HEK293 (cell line): ENCODE measurements at regions not wholly inside any gene's neighbourhood (a gene's known extent, or its start where the extent isn't known, plus 50 kb on each side); places are given as distances from the start of the nearest gene placed in this dataset.

ENCODE experiments used
- AEBP2 ChIP-seq: fragments of 450-650 bp; formaldehyde crosslinking; IDR thresholded peaks from 2 replicates; pipeline ENCODE4 v1.5.1; 2016; ENCODE audit warnings: missing biosample characterization, missing genetic modification characterization, borderline replicate concordance
- BCL11A ChIP-seq: fragments of 450-650 bp; formaldehyde crosslinking; IDR thresholded peaks from 2 replicates; pipeline ENCODE4 v1.5.1; 2016; ENCODE audit warnings: low read depth, missing biosample characterization, missing genetic modification characterization
- EGR2 ChIP-seq: fragments of 450-650 bp; formaldehyde crosslinking; IDR thresholded peaks from 2 replicates; pipeline ENCODE4 v1.5.1; 2016; ENCODE audit warnings: low read depth, missing biosample characterization, missing genetic modification characterization
- FEZF1 ChIP-seq: fragments of 450-650 bp; formaldehyde crosslinking; IDR thresholded peaks from 2 replicates; pipeline ENCODE4 v1.5.1; 2016; ENCODE audit warnings: missing biosample characterization, missing genetic modification characterization
- GLI2 ChIP-seq: fragments of 450-650 bp; formaldehyde crosslinking; IDR thresholded peaks from 2 replicates; pipeline ENCODE4; 2017; ENCODE audit warnings: missing biosample characterization, missing genetic modification characterization, low read depth, borderline replicate concordance
- GLIS1 ChIP-seq: fragments of 450-650 bp; formaldehyde crosslinking; IDR thresholded peaks from 2 replicates; pipeline ENCODE4 v1.5.1; 2016; ENCODE audit warnings: missing biosample characterization, missing genetic modification characterization
- HOXD13 ChIP-seq: sonication (generic); formaldehyde crosslinking; IDR thresholded peaks from 2 replicates; pipeline ENCODE4 v1.8.0; 2022; ENCODE audit warnings: missing genetic modification reagents, borderline replicate concordance
- KLF16 ChIP-seq: fragments of 450-650 bp; formaldehyde crosslinking; IDR thresholded peaks from 2 replicates; pipeline ENCODE4 v1.5.1; 2017; ENCODE audit warnings: missing biosample characterization, missing genetic modification characterization
- PRDM1 ChIP-seq: fragments of 450-650 bp; formaldehyde crosslinking; IDR thresholded peaks from 2 replicates; pipeline ENCODE4; 2016; ENCODE audit warnings: missing biosample characterization, missing genetic modification characterization
- PRDM4 ChIP-seq: fragments of 450-650 bp; formaldehyde crosslinking; IDR thresholded peaks from 2 replicates; pipeline ENCODE4 v1.5.1; 2017; ENCODE audit warnings: missing biosample characterization, missing genetic modification characterization
- SCRT2 ChIP-seq: fragments of 450-650 bp; formaldehyde crosslinking; IDR thresholded peaks from 2 replicates; pipeline ENCODE4 v1.5.1; 2016; ENCODE audit warnings: missing biosample characterization, missing genetic modification characterization
- SP2 ChIP-seq: fragments of 450-650 bp; formaldehyde crosslinking; IDR thresholded peaks from 2 replicates; pipeline ENCODE4 v1.5.1; 2016; ENCODE audit warnings: missing biosample characterization, missing genetic modification characterization
- SP7 ChIP-seq: fragments of 450-650 bp; formaldehyde crosslinking; IDR thresholded peaks from 2 replicates; pipeline ENCODE4 v1.5.1; 2016; ENCODE audit warnings: missing biosample characterization, missing genetic modification characterization
- WT1 ChIP-seq: fragments of 450-650 bp; formaldehyde crosslinking; IDR thresholded peaks from 2 replicates; pipeline ENCODE4 v1.5.1; 2016; ENCODE audit warnings: missing biosample characterization, missing genetic modification characterization
- ZFP41 ChIP-seq: fragments of 450-650 bp; formaldehyde crosslinking; IDR thresholded peaks from 2 replicates; pipeline ENCODE4 v1.5.1; 2016; ENCODE audit warnings: missing biosample characterization, missing genetic modification characterization, borderline replicate concordance
- ZNF16 ChIP-seq: fragments of 450-650 bp; formaldehyde crosslinking; IDR thresholded peaks from 2 replicates; pipeline ENCODE4 v1.5.1; 2016; ENCODE audit warnings: low read depth, missing biosample characterization, missing genetic modification characterization
- ZNF19 ChIP-seq: fragments of 450-650 bp; formaldehyde crosslinking; IDR thresholded peaks from 2 replicates; pipeline ENCODE4; 2016; ENCODE audit warnings: missing biosample characterization, missing genetic modification characterization, low read depth
- ZNF24 ChIP-seq: fragments of 450-650 bp; formaldehyde crosslinking; IDR thresholded peaks from 2 replicates; pipeline ENCODE4 v1.5.1; 2016; ENCODE audit warnings: missing biosample characterization, missing genetic modification characterization
- ZNF302 ChIP-seq: fragments of 450-650 bp; formaldehyde crosslinking; IDR thresholded peaks from 2 replicates; pipeline ENCODE4 v1.5.1; 2016; ENCODE audit warnings: missing biosample characterization, missing genetic modification characterization, low read depth
- ZNF341 ChIP-seq: fragments of 450-650 bp; formaldehyde crosslinking; IDR thresholded peaks from 2 replicates; pipeline ENCODE4; 2016; ENCODE audit warnings: low read depth, missing biosample characterization, missing genetic modification characterization
- ZNF354C ChIP-seq: fragments of 450-650 bp; formaldehyde crosslinking; IDR thresholded peaks from 2 replicates; pipeline ENCODE4 v1.5.1; 2016; ENCODE audit warnings: missing biosample characterization, missing genetic modification characterization, low read depth, borderline replicate concordance
- ZNF394 ChIP-seq: fragments of 450-650 bp; formaldehyde crosslinking; IDR thresholded peaks from 2 replicates; pipeline ENCODE4 v1.5.1; 2016; ENCODE audit warnings: missing biosample characterization, missing genetic modification characterization, mild to moderate bottlenecking, moderate library complexity, borderline replicate concordance
- ZNF404 ChIP-seq: fragments of 450-650 bp; formaldehyde crosslinking; IDR thresholded peaks from 2 replicates; pipeline ENCODE4 v1.5.1; 2017; ENCODE audit warnings: missing biosample characterization, missing genetic modification characterization
- ZNF529 ChIP-seq: fragments of 450-650 bp; formaldehyde crosslinking; IDR thresholded peaks from 2 replicates; pipeline ENCODE4 v1.5.1; 2017; ENCODE audit warnings: missing genetic modification characterization, missing biosample characterization; ENCODE audit not compliant: insufficient replicate concordance
- ZNF530 ChIP-seq: fragments of 450-650 bp; formaldehyde crosslinking; IDR thresholded peaks from 2 replicates; pipeline ENCODE4 v1.5.1; 2016; ENCODE audit warnings: low read depth, missing biosample characterization, missing genetic modification characterization
- ZNF626 ChIP-seq: fragments of 450-650 bp; sonication (Bioruptor Pico); formaldehyde crosslinking; IDR thresholded peaks from 2 replicates; pipeline ENCODE4 v1.5.1; 2018; ENCODE audit warnings: missing biosample characterization, missing genetic modification characterization, inconsistent platforms
- ZNF747 ChIP-seq: fragments of 450-650 bp; formaldehyde crosslinking; IDR thresholded peaks from 2 replicates; pipeline ENCODE4 v1.5.1; 2016; ENCODE audit warnings: missing biosample characterization, missing genetic modification characterization
- ZNF830 ChIP-seq: fragments of 450-650 bp; IDR thresholded peaks from 2 replicates; pipeline ENCODE4 v1.5.0; 2018; ENCODE audit warnings: missing biosample characterization, missing genetic modification characterization, low read depth, mild to moderate bottlenecking, moderate library complexity
- ZNF843 ChIP-seq: fragments of 450-650 bp; formaldehyde crosslinking; IDR thresholded peaks from 2 replicates; pipeline ENCODE4 v1.5.1; 2016; ENCODE audit warnings: missing biosample characterization, missing genetic modification characterization
- ZSCAN16 ChIP-seq: fragments of 450-650 bp; formaldehyde crosslinking; IDR thresholded peaks from 2 replicates; pipeline ENCODE4 v1.5.1; 2016; ENCODE audit warnings: missing biosample characterization, missing genetic modification characterization
- TF ChIP-seq, protein P1 (sequence below): fragments of 450-650 bp; formaldehyde crosslinking; IDR thresholded peaks from 2 replicates; pipeline ENCODE4 v1.5.1; 2016; ENCODE audit warnings: missing biosample characterization, missing genetic modification characterization
- TF ChIP-seq, protein P2 (sequence below): fragments of 450-650 bp; formaldehyde crosslinking; IDR thresholded peaks from 2 replicates; pipeline ENCODE4 v1.5.1; 2017; ENCODE audit warnings: missing biosample characterization, missing genetic modification characterization
- TF ChIP-seq, protein P3 (sequence below): fragments of 450-650 bp; formaldehyde crosslinking; IDR thresholded peaks from 2 replicates; pipeline ENCODE4 v1.5.1; 2017; ENCODE audit warnings: missing biosample characterization, missing genetic modification characterization

- peak; percentile 35; the same call in 1 of the 2 replicates for TF ChIP-seq ZNF24 (tag by site-specific recombination)
- TF ChIP-seq, protein P1, sequence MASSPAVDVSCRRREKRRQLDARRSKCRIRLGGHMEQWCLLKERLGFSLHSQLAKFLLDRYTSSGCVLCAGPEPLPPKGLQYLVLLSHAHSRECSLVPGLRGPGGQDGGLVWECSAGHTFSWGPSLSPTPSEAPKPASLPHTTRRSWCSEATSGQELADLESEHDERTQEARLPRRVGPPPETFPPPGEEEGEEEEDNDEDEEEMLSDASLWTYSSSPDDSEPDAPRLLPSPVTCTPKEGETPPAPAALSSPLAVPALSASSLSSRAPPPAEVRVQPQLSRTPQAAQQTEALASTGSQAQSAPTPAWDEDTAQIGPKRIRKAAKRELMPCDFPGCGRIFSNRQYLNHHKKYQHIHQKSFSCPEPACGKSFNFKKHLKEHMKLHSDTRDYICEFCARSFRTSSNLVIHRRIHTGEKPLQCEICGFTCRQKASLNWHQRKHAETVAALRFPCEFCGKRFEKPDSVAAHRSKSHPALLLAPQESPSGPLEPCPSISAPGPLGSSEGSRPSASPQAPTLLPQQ: peak; percentile 55; the same call in 1 of the 2 replicates
- TF ChIP-seq SP7 (tag by site-specific recombination): peak; percentile 49; the same call in 1 of the 2 replicates
- TF ChIP-seq ZNF341 (tag by site-specific recombination): no peak
- peak; percentile 28; the same call in 1 of the 2 replicates for TF ChIP-seq SP2 (tag by site-specific recombination)
- peak; percentile 81 for TF ChIP-seq HOXD13
- TF ChIP-seq ZNF747 (tag by site-specific recombination): no peak
- no peak for TF ChIP-seq ZFP41 (tag by site-specific recombination)
- TF ChIP-seq, protein P2, sequence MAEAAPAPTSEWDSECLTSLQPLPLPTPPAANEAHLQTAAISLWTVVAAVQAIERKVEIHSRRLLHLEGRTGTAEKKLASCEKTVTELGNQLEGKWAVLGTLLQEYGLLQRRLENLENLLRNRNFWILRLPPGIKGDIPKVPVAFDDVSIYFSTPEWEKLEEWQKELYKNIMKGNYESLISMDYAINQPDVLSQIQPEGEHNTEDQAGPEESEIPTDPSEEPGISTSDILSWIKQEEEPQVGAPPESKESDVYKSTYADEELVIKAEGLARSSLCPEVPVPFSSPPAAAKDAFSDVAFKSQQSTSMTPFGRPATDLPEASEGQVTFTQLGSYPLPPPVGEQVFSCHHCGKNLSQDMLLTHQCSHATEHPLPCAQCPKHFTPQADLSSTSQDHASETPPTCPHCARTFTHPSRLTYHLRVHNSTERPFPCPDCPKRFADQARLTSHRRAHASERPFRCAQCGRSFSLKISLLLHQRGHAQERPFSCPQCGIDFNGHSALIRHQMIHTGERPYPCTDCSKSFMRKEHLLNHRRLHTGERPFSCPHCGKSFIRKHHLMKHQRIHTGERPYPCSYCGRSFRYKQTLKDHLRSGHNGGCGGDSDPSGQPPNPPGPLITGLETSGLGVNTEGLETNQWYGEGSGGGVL (tag by site-specific recombination): no peak
- TF ChIP-seq ZNF354C (tag by site-specific recombination): no peak
- TF ChIP-seq EGR2: no peak
- no peak for TF ChIP-seq AEBP2 (tag by site-specific recombination)
- no peak for TF ChIP-seq ZNF626 (tag by site-specific recombination)
- no peak for TF ChIP-seq GLI2 (tag by site-specific recombination)
- TF ChIP-seq, protein P3, sequence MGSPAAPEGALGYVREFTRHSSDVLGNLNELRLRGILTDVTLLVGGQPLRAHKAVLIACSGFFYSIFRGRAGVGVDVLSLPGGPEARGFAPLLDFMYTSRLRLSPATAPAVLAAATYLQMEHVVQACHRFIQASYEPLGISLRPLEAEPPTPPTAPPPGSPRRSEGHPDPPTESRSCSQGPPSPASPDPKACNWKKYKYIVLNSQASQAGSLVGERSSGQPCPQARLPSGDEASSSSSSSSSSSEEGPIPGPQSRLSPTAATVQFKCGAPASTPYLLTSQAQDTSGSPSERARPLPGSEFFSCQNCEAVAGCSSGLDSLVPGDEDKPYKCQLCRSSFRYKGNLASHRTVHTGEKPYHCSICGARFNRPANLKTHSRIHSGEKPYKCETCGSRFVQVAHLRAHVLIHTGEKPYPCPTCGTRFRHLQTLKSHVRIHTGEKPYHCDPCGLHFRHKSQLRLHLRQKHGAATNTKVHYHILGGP: 0 out of 2 replicates have a peak, but pooled peaks have one; percentile 6
- no peak for TF ChIP-seq ZNF16 (tag by site-specific recombination)
- peak; percentile 49; the same call in 1 of the 2 replicates for TF ChIP-seq ZNF394 (tag by site-specific recombination)
- TF ChIP-seq KLF16 (tag by site-specific recombination): peak; percentile 24; the same call in 1 of the 2 replicates
- TF ChIP-seq PRDM4 (tag by site-specific recombination): peak; percentile 46; the same call in 1 of the 2 replicates
- no peak for TF ChIP-seq ZNF302 (tag by site-specific recombination)
- no peak for TF ChIP-seq ZNF19 (tag by site-specific recombination)
- TF ChIP-seq PRDM1: no peak
- TF ChIP-seq ZNF529 (tag by site-specific recombination): no peak
- peak; percentile 91 for TF ChIP-seq ZNF843 (tag by site-specific recombination)
- TF ChIP-seq ZSCAN16: no peak
- 0 out of 2 replicates have a peak, but pooled peaks have one; percentile 28 for TF ChIP-seq GLIS1 (tag by site-specific recombination)
- no peak for TF ChIP-seq ZNF404 (tag by site-specific recombination)
- TF ChIP-seq SCRT2 (tag by site-specific recombination): no peak
- peak; percentile 65; the same call in 1 of the 2 replicates for TF ChIP-seq WT1
- no peak for TF ChIP-seq ZNF830 (tag by site-specific recombination)
- TF ChIP-seq FEZF1: peak; percentile 79
- peak; percentile 92; the same call in 1 of the 2 replicates for TF ChIP-seq BCL11A (tag by site-specific recombination)
- no peak for TF ChIP-seq ZNF530 (tag by site-specific recombination)
Observed at GRCh38 chr2:175234153-175234552, 52.6 kb upstream of the ATP5MC3 start (continued).
